G401 (cell line): ENCODE measurements at regions not wholly inside any gene's neighbourhood (a gene's known extent, or its start where the extent isn't known, plus 50 kb on each side); places are given as distances from the start of the nearest gene placed in this dataset.

Experiments used
- DNase-seq: peaks from one replicate; pipeline ENCODE4 v3.0.0-alpha.2; 2015; ENCODE audit warnings: low spot score
- in situ Hi-C: cut with HindIII; loops from 2 replicates; pipeline ENCODE4 v1.10.0; 2016; ENCODE audit warnings: low sequenced_read_pairs, mixed read lengths

DNA sequence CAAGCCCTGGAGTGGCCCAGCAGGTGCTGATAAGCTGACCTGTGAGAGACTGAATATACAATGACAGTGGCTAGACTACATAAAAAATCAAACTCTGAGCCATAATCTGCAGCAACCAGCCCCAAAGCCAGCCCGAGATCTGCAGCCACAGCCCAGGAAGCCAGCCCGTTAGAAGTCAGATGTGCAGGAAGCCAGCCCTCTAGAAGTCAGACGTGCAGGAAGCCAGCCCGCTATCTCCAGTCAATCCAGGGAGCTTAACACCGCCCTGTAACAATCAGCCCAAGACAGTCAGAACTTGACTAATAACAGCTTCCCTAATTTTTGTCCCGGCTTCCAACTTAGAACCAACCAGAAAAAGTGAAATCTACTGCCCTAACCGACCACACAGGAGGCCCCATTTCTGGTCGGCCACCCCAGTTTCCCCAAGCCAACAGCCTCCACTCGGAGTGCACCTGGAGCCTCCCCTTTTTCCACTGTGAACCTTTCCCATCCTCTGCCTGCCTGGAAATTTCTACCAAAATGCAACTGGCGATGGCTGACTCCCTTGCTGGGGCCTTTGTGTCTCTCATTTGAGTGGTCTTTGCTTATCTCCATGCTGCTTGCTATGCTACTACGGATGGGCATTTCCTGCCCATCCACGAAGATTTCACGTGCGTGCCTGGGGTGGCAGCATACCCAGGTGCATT is 769.3 kb downstream of the KCNJ18 start:
- DNase-seq = no peak

DNA sequence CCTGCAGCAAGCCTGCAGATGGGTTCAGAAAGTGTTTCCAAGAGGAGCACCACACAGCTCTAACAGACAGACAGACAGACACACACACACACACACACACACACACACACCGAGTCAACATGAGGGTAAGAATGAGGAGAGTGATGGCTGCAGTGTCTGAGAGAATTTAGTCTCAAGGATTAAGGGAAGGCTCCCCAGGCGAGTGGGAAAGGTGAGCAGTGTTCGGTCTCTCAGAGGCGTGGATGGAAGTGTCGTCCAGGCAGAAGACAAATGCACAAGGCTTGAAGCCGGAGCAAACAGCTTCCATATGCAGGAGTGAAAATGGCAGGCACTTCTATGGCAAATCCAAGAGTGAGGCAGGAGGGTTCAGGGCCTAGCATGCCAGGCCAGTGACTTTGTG is 770.1 kb downstream of the KCNJ18 start:
- in situ Hi-C loops = no loop called here
- no peak for DNase-seq

More for the DNA sequence above, 769.3 kb downstream of the KCNJ18 start:
- in situ Hi-C loops = no loop called here

DNA sequence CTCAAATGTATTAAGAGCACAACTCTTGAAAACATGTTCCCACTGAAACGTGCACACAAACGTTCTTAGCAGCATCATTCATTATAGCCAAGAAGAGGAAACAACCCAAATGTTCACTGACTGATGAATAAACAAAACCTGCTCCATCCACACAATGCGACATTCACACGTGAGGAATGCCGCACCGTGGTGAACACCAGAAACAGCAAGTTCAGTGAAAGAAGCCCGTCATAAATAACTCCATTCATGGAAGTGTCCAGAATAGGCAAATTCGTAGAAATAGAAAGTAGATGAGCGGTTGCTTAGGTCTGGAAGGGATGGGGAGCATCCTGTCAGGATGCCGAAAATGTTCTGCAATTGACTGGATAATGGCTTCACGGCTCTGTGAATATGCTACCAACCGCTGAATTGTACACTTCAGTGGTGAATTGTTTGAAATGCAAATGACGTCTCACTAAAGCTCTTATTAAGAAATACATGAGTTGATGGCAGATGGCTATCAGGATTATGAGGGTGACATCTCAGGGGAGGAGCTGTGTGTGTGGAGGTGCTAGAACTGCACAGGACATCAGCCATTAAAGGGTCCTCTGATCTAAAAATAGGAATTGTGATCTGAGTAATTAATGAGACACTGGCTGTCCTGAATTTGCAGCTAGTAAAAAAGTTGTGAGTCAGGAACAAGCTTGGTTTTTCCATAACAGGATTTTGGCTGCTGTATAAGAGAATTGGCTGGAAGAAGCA is 771.0 kb downstream of the KCNJ18 start:
- no peak for DNase-seq
- in situ Hi-C loops = no loop called here

DNA sequence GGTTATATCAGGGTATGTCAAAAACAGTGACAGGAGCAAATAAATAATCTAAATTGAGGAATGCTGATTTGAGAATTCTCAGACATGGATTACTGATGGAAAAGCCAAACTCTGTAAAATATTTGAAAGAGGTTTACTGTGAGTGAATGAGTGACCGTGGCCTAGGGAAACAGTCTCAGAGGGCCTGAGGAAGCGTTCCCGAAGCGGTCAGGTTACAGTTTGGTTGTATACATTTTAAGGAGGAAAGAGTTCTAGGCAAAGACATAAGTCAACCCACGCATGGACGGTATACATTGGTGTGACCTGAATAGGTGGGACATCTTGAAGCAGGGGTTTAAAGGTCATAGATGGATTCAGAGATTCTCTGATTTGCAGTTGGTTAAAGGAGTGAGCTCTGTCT is 771.7 kb downstream of the KCNJ18 start:
- DNase-seq = no peak
- in situ Hi-C loops = no loop called here

DNA sequence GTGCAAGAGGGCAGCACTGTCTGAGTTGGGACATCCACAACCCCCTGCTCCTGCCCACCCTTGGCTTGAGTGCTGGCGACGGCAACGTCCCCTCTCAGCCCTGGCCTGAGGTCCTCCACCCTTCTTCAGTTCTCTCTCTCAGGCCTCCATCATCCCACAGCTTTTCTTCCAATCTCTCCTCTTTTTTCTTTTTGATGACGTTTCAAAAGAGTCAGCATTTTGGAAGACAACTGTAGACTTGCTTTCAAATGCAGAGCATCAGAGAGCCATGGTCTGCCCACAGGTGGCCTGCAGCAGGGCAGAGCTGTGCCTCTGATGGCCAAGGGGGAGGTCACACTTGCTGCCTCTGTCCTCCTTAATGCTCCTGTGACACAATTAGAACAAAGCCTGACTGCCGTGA is 775.4 kb downstream of the KCNJ18 start:
- no peak for DNase-seq
- in situ Hi-C loops = no loop called here

DNA sequence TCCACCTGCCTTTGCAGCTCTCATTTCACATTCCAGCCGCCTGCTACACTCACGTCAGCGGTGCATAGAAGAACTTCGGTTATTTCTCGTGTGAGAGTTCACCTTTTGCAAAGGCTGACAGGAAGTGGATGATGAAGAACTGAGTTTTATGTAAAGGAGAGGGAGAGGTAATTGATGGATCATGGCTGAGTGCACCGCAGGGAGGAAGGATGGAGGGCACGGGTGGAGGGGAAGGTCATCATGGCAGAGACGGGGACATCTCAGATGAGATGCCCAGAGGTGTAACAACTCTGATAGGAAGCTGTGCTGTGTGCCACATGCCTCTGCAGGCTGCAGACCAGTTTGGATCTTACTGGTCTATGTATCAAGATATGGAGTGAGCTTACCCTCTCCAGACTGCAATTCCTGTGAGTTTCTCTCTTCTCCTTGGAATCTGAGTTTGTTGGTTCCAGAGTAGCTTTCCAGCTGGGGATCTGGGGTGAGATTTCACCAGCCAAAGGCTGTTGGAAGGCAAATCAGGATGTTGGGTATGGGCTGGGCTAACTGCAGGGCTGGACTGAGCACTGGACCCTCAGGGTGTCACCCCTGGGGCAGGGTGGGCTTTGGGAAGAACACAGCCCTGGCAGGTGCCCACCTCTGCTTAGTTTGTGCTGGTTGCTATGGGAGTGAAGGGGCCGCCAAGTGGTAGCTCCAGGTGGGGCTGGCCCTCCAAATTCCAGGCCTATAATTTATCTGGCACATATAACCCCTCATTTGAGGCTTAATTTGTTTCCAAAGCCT is 777.0 kb downstream of the KCNJ18 start:
- in situ Hi-C loops = no loop called here
- DNase-seq = no peak

DNA sequence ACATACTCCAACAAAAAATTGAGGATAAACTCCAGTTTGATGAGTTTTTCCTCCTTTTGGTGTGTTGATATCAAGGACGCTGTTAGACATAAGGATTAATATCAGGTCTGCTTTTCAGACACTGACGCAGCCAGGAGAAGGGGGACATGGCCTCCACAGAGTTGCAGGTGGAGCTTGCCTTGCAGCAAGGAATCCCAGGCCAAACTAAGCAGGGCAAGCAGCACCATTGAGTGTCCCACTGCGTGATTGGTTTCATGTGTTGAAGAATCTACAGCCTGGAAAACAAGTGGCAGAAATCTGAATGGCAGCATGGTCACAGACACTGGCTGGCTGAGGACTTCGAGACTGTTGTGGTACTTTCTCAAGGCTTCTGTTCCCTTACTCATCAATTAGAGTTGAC is 777.6 kb downstream of the KCNJ18 start:
- no peak for DNase-seq
- in situ Hi-C loops = no loop called here

DNA sequence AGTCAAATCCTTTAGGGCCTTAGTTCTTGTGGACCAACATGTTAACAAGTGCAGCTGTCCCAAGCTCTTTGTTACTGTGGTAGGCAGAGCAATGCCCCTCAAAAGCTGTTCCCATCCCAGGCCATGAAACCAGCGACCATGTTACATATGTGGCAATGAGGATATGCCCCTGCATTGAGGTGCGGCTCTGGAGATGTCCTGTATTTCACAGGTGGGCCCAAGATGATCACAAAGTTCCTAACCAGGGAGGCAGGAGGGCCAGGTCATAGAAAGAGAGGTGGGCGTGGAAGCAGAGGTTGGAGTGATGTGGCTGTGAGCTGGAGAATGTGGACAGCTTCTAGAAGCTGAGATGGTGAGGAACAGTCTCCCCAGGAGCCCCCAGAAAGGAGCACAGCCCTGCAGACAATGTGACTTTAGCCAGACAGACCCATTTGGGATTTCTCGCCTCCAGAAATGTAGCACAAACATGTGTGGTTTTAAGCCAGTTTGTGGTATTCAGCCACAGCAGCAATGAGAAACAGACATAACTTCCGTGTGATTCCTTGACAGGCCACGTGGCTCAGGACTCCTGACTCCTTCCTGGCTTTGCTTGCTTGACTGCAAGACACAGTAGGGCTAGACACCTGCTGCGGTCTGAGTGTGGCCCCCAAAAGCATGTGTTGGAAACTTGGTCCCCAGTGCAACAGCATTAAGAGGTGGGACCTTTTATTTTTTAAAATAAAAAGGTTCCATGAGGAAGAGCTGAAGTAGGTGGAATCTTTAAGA is 778.3 kb downstream of the KCNJ18 start:
- no peak for DNase-seq
- in situ Hi-C loops = no loop called here

DNA sequence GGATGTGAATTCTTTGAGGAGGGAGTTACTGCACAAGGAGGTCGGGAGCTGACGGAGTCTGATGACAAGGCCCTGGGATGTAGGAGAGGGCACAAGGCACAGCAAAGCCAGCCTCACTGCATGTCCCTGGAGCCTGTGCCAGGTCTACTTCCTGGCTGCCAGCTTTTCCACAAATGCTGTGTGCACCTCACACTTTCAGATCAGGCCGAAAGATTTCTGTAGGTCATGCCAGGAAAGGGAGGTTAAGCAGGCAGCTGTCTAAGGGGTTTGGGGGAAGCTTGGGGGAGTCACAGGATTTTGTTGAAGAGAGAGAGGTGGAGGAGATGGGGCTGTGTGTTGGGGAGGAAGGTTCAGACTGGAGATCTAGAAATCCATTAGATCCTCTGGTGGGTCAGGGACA is 792.5 kb downstream of the KCNJ18 start:
- in situ Hi-C loops = no loop called here
- DNase-seq = no peak

DNA sequence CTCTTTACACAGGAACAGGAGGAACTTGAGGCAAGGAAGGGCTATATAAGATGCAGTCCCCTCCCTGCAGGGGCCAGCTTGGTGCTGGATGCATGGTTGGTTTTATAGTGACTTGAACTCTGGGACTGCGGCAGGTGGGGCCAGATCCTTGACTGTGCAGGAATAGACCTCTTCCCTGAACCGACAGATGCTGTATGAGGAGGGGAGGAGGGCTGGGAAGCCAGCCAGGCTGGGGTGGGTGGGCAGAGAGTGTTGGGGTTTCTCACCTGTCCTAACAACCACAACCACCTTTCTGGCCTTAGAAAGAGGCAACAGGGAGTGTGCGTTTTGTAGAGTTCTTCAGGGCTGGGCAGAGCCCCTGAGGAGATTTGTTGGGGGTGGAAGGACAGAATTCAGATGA is 798.1 kb downstream of the KCNJ18 start:
- DNase-seq = no peak
- in situ Hi-C loops = no loop called here

DNA sequence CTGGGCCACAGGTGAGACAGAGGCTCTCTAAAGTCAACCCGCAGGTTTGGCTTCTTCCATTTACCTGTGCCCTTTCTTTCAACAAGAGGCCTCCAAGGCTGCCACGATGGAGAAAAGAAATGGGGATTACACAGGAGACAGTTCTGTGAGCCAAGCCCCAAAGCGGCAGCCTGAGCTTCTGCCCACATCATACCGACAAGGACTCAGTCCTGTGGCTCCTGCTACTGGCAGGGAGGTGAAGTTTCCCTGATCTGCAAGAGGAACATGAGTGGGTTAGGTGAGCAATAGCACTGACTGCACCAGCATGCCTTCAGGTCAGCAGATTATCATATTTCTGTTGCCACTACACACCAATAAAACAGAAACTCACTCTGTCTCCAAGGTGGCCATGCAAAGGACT is 800.0 kb downstream of the KCNJ18 start:
- DNase-seq = no peak
- in situ Hi-C loops = no loop called here

DNA sequence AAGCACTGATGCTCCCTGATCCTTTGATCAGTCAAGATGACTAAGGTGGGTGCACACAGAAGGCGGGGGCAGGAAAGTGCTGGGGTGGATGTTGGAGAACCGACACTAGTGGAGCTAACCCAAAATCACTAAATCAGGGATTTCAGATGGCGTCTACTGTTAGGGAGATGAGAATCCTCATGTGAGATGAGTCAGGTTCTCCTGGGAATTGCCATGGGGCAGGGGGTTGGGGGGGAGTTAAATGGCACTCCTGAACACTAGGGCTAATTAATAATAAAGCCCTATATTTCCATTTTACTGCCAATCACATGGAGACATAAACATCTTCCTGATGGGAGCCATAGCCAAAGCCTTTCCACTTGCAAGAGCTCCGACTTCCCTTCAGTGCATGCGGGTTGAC is 804.1 kb downstream of the KCNJ18 start:
- no peak for DNase-seq
- in situ Hi-C loops = no loop called here

DNA sequence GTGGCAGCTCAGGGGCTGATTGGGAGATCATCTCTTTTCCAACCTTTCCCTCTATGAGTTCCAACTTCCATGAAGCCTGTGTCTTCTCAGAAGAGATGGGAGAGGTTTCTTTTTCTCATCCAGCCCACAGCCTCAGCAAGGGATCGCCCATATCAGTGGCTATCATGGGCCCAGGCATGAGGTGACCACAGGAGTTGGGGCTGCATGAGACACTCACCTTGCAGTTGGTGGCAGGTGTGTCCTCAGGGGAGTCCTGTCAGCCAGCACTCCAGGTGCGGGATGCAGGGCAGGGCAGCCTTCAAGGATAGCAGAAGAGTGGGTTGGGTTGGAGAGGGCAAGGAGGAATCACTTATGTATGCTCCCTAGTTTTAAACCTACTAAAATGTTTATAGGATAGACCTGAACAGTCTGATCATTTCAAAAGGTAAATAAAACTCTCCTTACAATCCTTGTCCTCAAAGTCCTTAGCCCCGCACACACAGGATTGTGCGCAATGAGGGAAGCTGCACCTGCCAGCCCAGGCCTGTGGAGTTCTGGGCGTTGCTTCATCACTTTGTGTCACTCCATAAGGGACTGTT is 811.1 kb downstream of the KCNJ18 start:
- in situ Hi-C loops = no loop called here

DNA sequence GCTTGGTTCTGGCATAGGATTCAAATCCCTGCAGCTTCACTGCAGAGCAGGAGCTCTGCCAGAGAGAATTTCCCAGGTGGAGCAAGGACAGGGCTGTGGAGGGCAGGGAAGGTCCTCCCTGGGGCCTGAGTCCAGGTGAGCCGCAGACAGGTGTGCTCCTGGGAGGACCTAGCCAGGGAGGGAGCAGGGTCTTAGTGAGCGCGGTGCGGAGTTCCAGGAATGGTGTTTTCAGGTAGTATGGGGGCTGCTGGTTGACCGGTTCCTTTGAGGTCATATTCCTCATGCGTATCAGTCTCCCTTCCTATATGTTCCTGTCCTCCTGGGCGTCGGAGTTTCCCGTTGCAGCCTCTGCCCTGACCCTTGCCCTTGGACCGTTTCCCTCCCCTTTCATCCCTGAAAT is 813.3 kb downstream of the KCNJ18 start:
- in situ Hi-C loops = no loop called here
- no peak for DNase-seq

More for the DNA sequence above, 811.1 kb downstream of the KCNJ18 start:
- no peak for DNase-seq

DNA sequence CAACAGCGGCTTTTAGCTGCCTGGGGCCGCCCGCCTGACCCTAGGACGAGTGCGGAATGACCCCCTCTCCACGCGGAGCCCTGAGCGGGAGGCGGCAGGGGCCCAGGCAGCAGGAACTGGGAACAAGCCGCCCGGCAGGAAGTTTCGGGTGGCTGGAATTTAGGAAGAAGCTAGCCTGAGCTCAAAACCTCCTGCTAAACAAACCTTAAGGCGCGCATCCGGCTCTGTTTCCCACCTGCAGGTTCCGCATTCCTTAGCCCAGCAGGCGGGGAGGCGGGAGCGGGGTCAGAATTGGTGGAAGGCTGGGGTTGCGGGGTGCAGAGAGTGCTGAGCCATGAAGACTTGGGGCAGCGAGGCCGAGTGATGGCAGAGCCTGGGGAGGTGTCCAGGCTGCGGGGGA is 813.9 kb downstream of the KCNJ18 start:
- in situ Hi-C loops = no loop called here
- no peak for DNase-seq

DNA sequence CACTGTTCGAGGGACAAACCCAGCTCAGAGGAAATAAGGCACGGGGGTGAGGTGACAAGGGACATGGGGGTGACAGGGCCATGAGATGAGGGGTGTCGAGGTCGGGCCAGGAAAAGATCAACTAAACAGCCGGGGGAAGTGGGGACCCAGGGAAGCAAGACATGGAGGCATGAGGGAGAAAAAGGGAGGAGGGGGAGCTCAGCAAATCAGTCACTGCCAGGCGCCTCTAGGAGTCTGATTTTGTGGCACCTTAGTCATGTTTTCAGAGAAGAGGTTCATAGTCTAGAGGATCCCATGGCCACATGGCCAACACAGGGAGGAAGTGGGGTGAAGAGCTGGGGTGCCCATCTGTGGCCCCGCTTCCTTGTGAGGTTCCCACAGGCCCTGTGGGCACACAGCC is 814.5 kb downstream of the KCNJ18 start:
- no peak for DNase-seq
- in situ Hi-C loops = no loop called here

DNA sequence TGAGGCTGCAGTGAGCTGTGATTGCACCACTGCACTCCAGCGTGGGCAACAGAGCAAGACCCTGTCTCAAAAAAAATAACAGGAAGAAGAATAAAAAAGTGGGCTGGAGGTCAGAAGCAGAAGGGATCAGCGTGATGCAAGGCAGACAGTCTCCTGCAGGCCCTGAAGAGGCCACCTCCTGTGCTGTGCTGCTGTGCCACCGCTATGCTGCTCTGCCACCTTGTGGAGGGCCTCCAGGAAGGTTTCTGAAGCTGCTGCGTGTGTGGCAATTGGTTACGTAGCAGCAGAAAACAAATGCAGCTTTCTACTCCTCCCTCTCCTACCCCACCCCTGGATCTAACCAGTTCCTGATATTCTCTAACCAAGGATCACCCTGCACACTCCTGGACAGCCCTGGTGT is 815.5 kb downstream of the KCNJ18 start:
- in situ Hi-C loops = no loop called here
- peak; percentile 25 for DNase-seq

DNA sequence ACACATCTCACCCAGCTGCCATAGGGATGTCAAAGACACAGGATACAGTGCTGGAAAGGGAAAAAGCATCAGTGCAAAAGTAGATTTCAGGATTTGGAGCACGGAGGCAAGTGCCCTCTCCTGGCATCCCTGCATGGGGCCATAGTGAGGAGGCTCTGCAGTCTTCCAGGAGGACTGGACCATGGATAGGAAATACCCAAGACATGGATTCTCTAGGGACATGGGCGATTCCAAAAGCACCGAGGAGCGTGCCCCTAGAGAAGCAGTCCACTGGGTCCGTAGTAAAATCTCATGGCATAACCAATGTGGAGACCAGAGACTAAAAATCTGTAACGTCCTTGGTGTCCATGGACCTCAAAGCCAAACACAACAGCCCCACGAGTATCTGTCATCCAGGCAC is 818.2 kb downstream of the KCNJ18 start:
- in situ Hi-C loops = no loop called here
- DNase-seq = no peak

DNA sequence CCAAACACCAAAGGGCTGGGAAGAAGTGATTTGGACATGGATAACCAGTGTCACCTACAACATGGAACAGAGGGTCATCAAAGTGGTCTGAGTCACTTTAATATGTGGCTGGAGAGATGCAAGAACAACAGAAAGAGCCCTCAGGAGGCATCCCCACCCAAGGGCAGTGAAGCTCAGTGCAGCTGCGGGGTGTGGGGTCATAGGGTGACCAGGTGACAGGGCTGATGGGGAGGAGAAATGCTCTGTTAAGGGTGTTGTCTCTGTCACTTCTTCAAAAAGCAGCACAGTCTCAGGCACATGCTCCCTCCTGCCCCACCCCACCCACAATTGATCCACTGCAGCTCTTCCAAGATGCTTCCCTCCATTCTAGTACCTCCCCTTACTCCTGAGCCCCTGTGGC is 819.1 kb downstream of the KCNJ18 start:
- in situ Hi-C loops = no loop called here
- no peak for DNase-seq
